GM23338 (cell line): ENCODE measurements at regions not wholly inside any gene's neighbourhood (a gene's known extent, or its start where the extent isn't known, plus 50 kb on each side); places are given as distances from the start of the nearest gene placed in this dataset.

Source experiments
- CREB1 ChIP-seq: fragments of 250-450 bp; sonication (Bioruptor Pico); IDR thresholded peaks from 2 replicates; pipeline ENCODE4 v1.5.0; 2020; ENCODE audit warnings: low read depth, mild to moderate bottlenecking, moderate library complexity
- EZH2 ChIP-seq: fragments of 200-600 bp; sonication (generic); IDR thresholded peaks from one replicate; pipeline ENCODE4 v1.8.0; 2017; ENCODE audit warnings: antibody characterized with exemption, mild to moderate bottlenecking, low read depth; ENCODE audit not compliant: unreplicated experiment
- EZH2phosphoT487 ChIP-seq: fragments of 200-600 bp; sonication (generic); IDR thresholded peaks from one replicate; pipeline ENCODE4 v1.8.1; 2018; ENCODE audit warnings: antibody characterized with exemption; ENCODE audit not compliant: unreplicated experiment
- JUNB ChIP-seq: IDR thresholded peaks from one replicate; pipeline ENCODE4 v1.6.1; 2016; ENCODE audit warnings: antibody characterized with exemption; ENCODE audit not compliant: unreplicated experiment
- POLR2AphosphoS5 ChIP-seq: IDR thresholded peaks from 2 replicates; pipeline ENCODE4 v1.6.1; 2016; ENCODE audit warnings: antibody characterized with exemption, low read depth
- STAT1 ChIP-seq: IDR thresholded peaks from one replicate; pipeline ENCODE4 v1.6.1; 2016; ENCODE audit warnings: antibody characterized with exemption; ENCODE audit not compliant: unreplicated experiment
- ZNF331 ChIP-seq: fragments of 250-450 bp; sonication (Bioruptor Pico); IDR thresholded peaks from 2 replicates; pipeline ENCODE4 v1.5.0; 2020; ENCODE audit warnings: low read depth, mild to moderate bottlenecking, moderate library complexity
- TF ChIP-seq, protein P1 (sequence below), 2 experiments: fragments of 200-600 bp in 1 of 2; sonication (generic) in 1 of 2; conservative IDR thresholded peaks; 2 replicates each; pipeline versions ENCODE4 v1.5.1 to v1.6.1; 2016 to 2017; ENCODE audit warnings: antibody characterized with exemption in 2 of 2, low read depth in 2 of 2, mild to moderate bottlenecking in 2 of 2, moderate library complexity in 1 of 2
- TF ChIP-seq, protein P2 (sequence below): IDR thresholded peaks from one replicate; pipeline ENCODE4 v1.6.1; 2018; ENCODE audit warnings: antibody characterized with exemption; ENCODE audit not compliant: unreplicated experiment

DNA sequence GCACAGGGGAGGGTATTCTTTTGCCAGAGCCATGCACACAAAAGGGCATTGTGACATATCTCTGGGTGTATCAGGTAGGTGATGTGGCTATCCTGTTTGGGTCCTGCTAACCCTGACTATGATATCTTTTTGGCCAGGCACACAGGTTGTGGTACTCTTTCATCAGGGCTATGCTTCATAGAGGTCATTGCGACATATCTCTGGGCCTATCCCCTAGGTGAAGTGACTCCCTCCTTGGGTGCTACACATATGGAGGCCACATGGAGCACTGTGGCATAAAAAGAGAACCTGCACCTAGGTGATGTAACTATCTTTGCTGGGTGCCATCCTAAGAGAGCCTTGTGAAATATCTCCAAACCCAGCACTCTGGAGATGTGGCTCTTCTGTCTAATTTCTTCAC lies 1139.8 kb upstream of the AMELY start:
- TF ChIP-seq, protein P1, sequence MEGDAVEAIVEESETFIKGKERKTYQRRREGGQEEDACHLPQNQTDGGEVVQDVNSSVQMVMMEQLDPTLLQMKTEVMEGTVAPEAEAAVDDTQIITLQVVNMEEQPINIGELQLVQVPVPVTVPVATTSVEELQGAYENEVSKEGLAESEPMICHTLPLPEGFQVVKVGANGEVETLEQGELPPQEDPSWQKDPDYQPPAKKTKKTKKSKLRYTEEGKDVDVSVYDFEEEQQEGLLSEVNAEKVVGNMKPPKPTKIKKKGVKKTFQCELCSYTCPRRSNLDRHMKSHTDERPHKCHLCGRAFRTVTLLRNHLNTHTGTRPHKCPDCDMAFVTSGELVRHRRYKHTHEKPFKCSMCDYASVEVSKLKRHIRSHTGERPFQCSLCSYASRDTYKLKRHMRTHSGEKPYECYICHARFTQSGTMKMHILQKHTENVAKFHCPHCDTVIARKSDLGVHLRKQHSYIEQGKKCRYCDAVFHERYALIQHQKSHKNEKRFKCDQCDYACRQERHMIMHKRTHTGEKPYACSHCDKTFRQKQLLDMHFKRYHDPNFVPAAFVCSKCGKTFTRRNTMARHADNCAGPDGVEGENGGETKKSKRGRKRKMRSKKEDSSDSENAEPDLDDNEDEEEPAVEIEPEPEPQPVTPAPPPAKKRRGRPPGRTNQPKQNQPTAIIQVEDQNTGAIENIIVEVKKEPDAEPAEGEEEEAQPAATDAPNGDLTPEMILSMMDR (conservative IDR thresholded peaks at IDR 0.05; ENCODE audit: low read depth in 2 of 2): no peak
- TF ChIP-seq POLR2AphosphoS5 (no peak), EZH2 (no peak), STAT1 (no peak), CREB1 (CRISPR knock-in tag) (no peak), EZH2phosphoT487 (no peak), ZNF331 (CRISPR knock-in tag) (no peak), JUNB (no peak)
- TF ChIP-seq, protein P2, sequence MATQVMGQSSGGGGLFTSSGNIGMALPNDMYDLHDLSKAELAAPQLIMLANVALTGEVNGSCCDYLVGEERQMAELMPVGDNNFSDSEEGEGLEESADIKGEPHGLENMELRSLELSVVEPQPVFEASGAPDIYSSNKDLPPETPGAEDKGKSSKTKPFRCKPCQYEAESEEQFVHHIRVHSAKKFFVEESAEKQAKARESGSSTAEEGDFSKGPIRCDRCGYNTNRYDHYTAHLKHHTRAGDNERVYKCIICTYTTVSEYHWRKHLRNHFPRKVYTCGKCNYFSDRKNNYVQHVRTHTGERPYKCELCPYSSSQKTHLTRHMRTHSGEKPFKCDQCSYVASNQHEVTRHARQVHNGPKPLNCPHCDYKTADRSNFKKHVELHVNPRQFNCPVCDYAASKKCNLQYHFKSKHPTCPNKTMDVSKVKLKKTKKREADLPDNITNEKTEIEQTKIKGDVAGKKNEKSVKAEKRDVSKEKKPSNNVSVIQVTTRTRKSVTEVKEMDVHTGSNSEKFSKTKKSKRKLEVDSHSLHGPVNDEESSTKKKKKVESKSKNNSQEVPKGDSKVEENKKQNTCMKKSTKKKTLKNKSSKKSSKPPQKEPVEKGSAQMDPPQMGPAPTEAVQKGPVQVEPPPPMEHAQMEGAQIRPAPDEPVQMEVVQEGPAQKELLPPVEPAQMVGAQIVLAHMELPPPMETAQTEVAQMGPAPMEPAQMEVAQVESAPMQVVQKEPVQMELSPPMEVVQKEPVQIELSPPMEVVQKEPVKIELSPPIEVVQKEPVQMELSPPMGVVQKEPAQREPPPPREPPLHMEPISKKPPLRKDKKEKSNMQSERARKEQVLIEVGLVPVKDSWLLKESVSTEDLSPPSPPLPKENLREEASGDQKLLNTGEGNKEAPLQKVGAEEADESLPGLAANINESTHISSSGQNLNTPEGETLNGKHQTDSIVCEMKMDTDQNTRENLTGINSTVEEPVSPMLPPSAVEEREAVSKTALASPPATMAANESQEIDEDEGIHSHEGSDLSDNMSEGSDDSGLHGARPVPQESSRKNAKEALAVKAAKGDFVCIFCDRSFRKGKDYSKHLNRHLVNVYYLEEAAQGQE: no peak
